GM12878 (cell line): ENCODE measurements at regions not wholly inside any gene's neighbourhood (a gene's known extent, or its start where the extent isn't known, plus 50 kb on each side); places are given as distances from the start of the nearest gene placed in this dataset.

Source experiments
- ATAC-seq: fragments of 200-7000 bp; cut with Tn5 transposase; 3 replicates; pipeline ENCODE4 v1.9.1; 2020; ENCODE audit warnings: mild to moderate bottlenecking, moderate library complexity
- BruUV-seq: library from RNA; stranded (reverse); fragments of 400-500 nt; replicated peaks from 2 replicates; lab custom pipeline; 2021; lab: Mats Ljungman, UMichigan
- CTCF ChIA-PET: fragments of 300-600 bp; sonication (Branson Sonifier 250); formaldehyde crosslinking; extraction: SDS; loops from one replicate; lab custom pipeline; 2021; ENCODE audit warnings: inconsistent platforms; lab: Yijun Ruan, JAX
- POLR2A ChIA-PET: fragments of 350-600 bp; formaldehyde crosslinking; extraction: SDS; loops from one replicate; lab custom pipeline; 2021; ENCODE audit warnings: inconsistent platforms; lab: Charles Lee
- RAD21 ChIA-PET: fragments of 300-600 bp; sonication (Branson Sonifier 250); formaldehyde crosslinking; loops from one replicate; lab custom pipeline; 2023; ENCODE audit warnings: antibody characterized with exemption; ENCODE audit not compliant: unreplicated experiment; lab: Charles Lee
- SMC1A ChIA-PET: fragments of 300-600 bp; sonication (Branson Sonifier 250); formaldehyde crosslinking; loops from one replicate; lab custom pipeline; 2023; ENCODE audit not compliant: unreplicated experiment, uncharacterized antibody; lab: Charles Lee
- DNase-seq: peaks from one replicate; pipeline ENCODE4 v3.0.0-alpha.2; 2011; ENCODE audit warnings: low read depth, low spot score
- FAIRE-seq: peaks from 3 replicates; lab custom pipeline; 2011; peaks lifted over from hg19 to GRCh38; lab: Jason Lieb, UNC
- H2AFZ ChIP-seq: 2 replicates; pipeline ENCODE4 v1.6.0; 2011; ENCODE audit warnings: low read depth, low read length, control low read depth; ENCODE audit not compliant: control insufficient read depth
- H3K27ac ChIP-seq: 2 replicates; pipeline ENCODE4 v1.5.1; 2011; ENCODE audit warnings: control low read depth; ENCODE audit not compliant: control insufficient read depth, insufficient read depth
- H3K27me3 ChIP-seq, 2 experiments: replicated peaks in 1 of 2; 2 replicates each; pipeline versions ENCODE4 v1.6.0 to v1.6.1; 2011; ENCODE audit warnings: low read length in 1 of 2; ENCODE audit not compliant: control insufficient read depth in 2 of 2, insufficient read depth in 2 of 2
- H3K36me3 ChIP-seq, 2 experiments: 2 replicates each; pipeline ENCODE4 v1.5.1; 2011; ENCODE audit warnings: low read length in 1 of 2; ENCODE audit not compliant: control insufficient read depth in 2 of 2, insufficient read depth in 2 of 2
- H3K4me1 ChIP-seq: 2 replicates; pipeline ENCODE4 v1.6.1; 2011; ENCODE audit warnings: mild to moderate bottlenecking, low read length, moderate library complexity, mixed read lengths; ENCODE audit not compliant: control insufficient read depth, insufficient read depth
- H3K4me2 ChIP-seq: 2 replicates; pipeline ENCODE4 v1.6.0; 2011; ENCODE audit warnings: control low read depth; ENCODE audit not compliant: control insufficient read depth, insufficient read depth
- H3K4me3 ChIP-seq: fragments of 200-600 bp; sonication (generic); 2 replicates; pipeline ENCODE4 v1.5.1; 2016
- H3K79me2 ChIP-seq: 2 replicates; pipeline ENCODE4 v1.6.0; 2011; ENCODE audit warnings: low read length; ENCODE audit not compliant: control insufficient read depth, insufficient read depth
- H3K9ac ChIP-seq: 2 replicates; pipeline ENCODE4 v1.8.0; 2011; ENCODE audit warnings: low read length, control low read depth, mixed read lengths; ENCODE audit not compliant: control insufficient read depth, insufficient read depth
- H3K9me3 ChIP-seq: replicated peaks from 3 replicates; pipeline ENCODE4 v1.5.1; 2011; ENCODE audit warnings: mild to moderate bottlenecking, low read length; ENCODE audit not compliant: control insufficient read depth, insufficient read depth
- H4K20me1 ChIP-seq: 2 replicates; pipeline ENCODE4 v1.6.0; 2011; ENCODE audit not compliant: control insufficient read depth, insufficient read depth
- BACH1 ChIP-seq: fragments of 450-650 bp; IDR thresholded peaks from 2 replicates; pipeline ENCODE4 v1.6.1; 2017; ENCODE audit warnings: mild to moderate bottlenecking, borderline replicate concordance
- BCLAF1 ChIP-seq: fragments of 450-650 bp; IDR thresholded peaks from 2 replicates; pipeline ENCODE4 v1.6.1; 2017; ENCODE audit warnings: antibody characterized with exemption, mild to moderate bottlenecking, moderate library complexity
- E4F1 ChIP-seq: fragments of 450-650 bp; IDR thresholded peaks from 2 replicates; pipeline ENCODE4 v1.6.1; 2018; ENCODE audit warnings: borderline replicate concordance, mild to moderate bottlenecking; ENCODE audit not compliant: partially characterized antibody
- HCFC1 ChIP-seq: fragments of 150-350 bp; IDR thresholded peaks from 2 replicates; pipeline ENCODE4 v1.6.1; 2014; ENCODE audit warnings: low read length
- PAX8 ChIP-seq: fragments of 450-650 bp; IDR thresholded peaks from 2 replicates; pipeline ENCODE4 v1.6.1; 2017; ENCODE audit warnings: mild to moderate bottlenecking, moderate library complexity
- POLR2A ChIP-seq: IDR thresholded peaks from 2 replicates; pipeline ENCODE4 v1.6.1; 2011; ENCODE audit warnings: low read depth, mild to moderate bottlenecking, low read length
- POLR2AphosphoS2 ChIP-seq: IDR thresholded peaks from 2 replicates; pipeline ENCODE4 v1.6.1; 2011; ENCODE audit warnings: low read depth, mild to moderate bottlenecking, low read length, improper control_type of control experiment, moderate library complexity
- POLR2AphosphoS5 ChIP-seq: IDR thresholded peaks from 2 replicates; pipeline ENCODE4 v1.6.1; 2011; ENCODE audit warnings: mild to moderate bottlenecking, low read length, inconsistent platforms
- SIN3A ChIP-seq: IDR thresholded peaks from 2 replicates; pipeline ENCODE4 v1.6.1; 2012; ENCODE audit warnings: low read depth, low read length, improper control_type of control experiment
- USF1 ChIP-seq: IDR thresholded peaks from 2 replicates; pipeline ENCODE4 v1.6.1; 2011; ENCODE audit warnings: borderline replicate concordance, low read depth, mild to moderate bottlenecking, moderate library complexity, mixed read lengths, low read length; ENCODE audit not compliant: insufficient read depth; ENCODE audit errors: extremely low read length
- ZBTB11 ChIP-seq: fragments of 450-650 bp; formaldehyde crosslinking; IDR thresholded peaks from 2 replicates; pipeline ENCODE4 v1.5.0; 2022; ENCODE audit warnings: mild to moderate bottlenecking, missing genetic modification characterization
- WGBS: methylation state at CpG from one replicate; pipeline ENCODE4 v1.1.6; 2016; ENCODE audit warnings: low lambda C conversion rate; ENCODE audit not compliant: insufficient replicate concordance, insufficient coverage; ENCODE audit errors: missing lambda C conversion rate; 5-methylcytosine and 5-hydroxymethylcytosine counted together
- in situ Hi-C: fragments of 300-500 bp; cut with MboI; formaldehyde crosslinking; loops from 9 replicates; pipeline ENCODE4 v1.14.3; 2018; ENCODE audit warnings: mixed read lengths
- intact Hi-C: fragments of 100-400 bp; cut with micrococcal nuclease; formaldehyde crosslinking; loops from one replicate; pipeline ENCODE4 v1.14.2; 2022; ENCODE audit not compliant: unreplicated experiment

- no peak for FAIRE-seq
- Histone ChIP-seq H3K79me2 (no peaks in the 10 kb centered on the region), H3K9ac (no peak overlapping the region), H3K27ac (no peak overlapping the region), H3K36me3 (no peaks in the 10 kb centered on the region), H2AFZ (no peak overlapping the region), H3K9me3 (no peaks in the 10 kb centered on the region), H3K4me2 (no peak overlapping the region), H3K27me3 (no peaks in the 10 kb centered on the region; a peak in 1 of 4 replicates), H3K4me1 (no peaks in the 10 kb centered on the region), H4K20me1 (no peaks in the 10 kb centered on the region), H3K4me3 (no peak overlapping the region)
- POLR2A ChIA-PET = no interaction called here
- CTCF ChIA-PET = no interaction called here
- in situ Hi-C loops (no loop called here), intact Hi-C loops (no loop called here)
- SMC1A ChIA-PET = no interaction called here
- WGBS = 48% methylated on average over 7 of the region's 7 CpGs
- BruUV-seq = no TSS peak
- TF ChIP-seq POLR2A = no peak
- TF ChIP-seq BCLAF1 = no peak
- no peak for TF ChIP-seq SIN3A
- TF ChIP-seq HCFC1 = no peak
- no peak for TF ChIP-seq POLR2AphosphoS5
- no peak for TF ChIP-seq USF1
- TF ChIP-seq PAX8 = no peak
- TF ChIP-seq ZBTB11 (CRISPR knock-in tag) = no peak
- TF ChIP-seq BACH1 = no peak
- TF ChIP-seq POLR2AphosphoS2 = no peak
- no peak for TF ChIP-seq E4F1
- RAD21 ChIA-PET = no interaction called here
- no peak for ATAC-seq
- no peak for DNase-seq
Measured at GRCh38 chr11:71101046-71101445, 151.3 kb downstream of the SHANK2 start.
